ENCODE measurements at regions not wholly inside any gene's neighbourhood (a gene's known extent, or its start where the extent isn't known, plus 50 kb on each side); places are given as distances from the start of the nearest gene placed in this dataset.

DNA sequence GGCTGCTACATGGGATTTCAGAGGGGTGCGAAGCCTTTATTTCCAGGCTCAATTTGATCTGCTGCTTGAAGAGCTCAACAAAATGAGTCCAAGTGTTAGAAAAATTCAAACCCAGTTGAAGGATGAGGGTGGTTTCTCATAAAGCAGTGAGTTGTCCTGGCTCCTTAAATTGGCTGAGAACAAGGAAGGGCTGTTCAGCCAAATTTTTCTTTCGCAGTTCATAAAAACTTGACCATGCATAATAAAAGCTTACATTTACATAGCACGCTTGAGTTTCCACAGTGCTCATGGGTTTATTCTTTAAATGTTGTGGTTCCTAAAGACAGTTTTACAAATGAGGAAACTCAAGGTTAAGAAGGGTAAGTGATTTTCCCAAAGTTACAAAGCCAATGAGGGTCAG, 174.4 kb upstream of the FOXA2 start:
- no peaks in the 10 kb centered on the region for H3K27me3 ChIP-seq (replicated peaks; ENCODE audit: control insufficient read depth, insufficient read depth, low read length)
- TF ChIP-seq, protein P1, sequence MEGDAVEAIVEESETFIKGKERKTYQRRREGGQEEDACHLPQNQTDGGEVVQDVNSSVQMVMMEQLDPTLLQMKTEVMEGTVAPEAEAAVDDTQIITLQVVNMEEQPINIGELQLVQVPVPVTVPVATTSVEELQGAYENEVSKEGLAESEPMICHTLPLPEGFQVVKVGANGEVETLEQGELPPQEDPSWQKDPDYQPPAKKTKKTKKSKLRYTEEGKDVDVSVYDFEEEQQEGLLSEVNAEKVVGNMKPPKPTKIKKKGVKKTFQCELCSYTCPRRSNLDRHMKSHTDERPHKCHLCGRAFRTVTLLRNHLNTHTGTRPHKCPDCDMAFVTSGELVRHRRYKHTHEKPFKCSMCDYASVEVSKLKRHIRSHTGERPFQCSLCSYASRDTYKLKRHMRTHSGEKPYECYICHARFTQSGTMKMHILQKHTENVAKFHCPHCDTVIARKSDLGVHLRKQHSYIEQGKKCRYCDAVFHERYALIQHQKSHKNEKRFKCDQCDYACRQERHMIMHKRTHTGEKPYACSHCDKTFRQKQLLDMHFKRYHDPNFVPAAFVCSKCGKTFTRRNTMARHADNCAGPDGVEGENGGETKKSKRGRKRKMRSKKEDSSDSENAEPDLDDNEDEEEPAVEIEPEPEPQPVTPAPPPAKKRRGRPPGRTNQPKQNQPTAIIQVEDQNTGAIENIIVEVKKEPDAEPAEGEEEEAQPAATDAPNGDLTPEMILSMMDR (IDR thresholded peaks at IDR 0.05; ENCODE audit: insufficient read depth, low read length, poor library complexity, severe bottlenecking) = no peak
- DNase-seq (ENCODE audit: extremely low read depth, insufficient read length) = no peak
- H3K36me3 ChIP-seq (ENCODE audit: control insufficient read depth, insufficient read depth, low read length) = no peaks in the 10 kb centered on the region
- no peak overlapping the region for H3K4me3 ChIP-seq (replicated peaks; ENCODE audit: low read depth, low read length)

DNA sequence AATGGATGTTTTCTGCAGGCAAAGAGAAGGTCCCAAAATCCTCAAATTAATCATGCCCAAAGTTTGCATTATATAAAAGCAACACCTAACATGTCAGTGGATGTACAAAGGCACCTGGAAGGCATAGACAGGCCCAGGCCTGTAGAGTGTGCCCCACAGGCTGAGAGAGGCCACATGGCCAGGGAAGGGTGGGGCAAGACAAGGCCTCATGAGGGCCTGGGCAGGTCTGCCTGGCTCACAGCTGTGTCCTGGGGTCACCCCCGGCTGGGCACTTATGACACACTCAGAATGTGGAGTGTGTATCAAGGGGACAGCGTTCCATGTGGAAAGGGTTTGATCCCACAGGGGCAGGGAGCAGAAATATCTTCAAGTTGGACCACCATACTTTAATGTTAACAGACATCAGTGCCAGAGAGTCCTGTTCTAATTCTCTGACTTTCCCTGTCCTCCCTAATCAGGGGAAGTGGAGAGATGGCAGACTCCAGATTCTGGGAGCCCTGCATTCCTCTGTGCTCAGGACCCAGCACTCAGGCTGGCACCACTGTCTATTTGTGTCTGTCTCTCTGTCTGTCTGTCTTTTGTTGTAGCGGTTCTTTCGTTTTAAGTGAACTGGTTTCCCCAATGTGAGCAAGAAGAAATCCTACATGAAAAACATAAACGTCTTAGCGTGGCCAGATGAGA, 178.3 kb upstream of the FOXA2 start:
- Histone ChIP-seq H3K4me3 (replicated peaks; ENCODE audit: low read depth, low read length) (no peak overlapping the region), H3K36me3 (ENCODE audit: control insufficient read depth, insufficient read depth, low read length) (no peaks in the 10 kb centered on the region), H3K27me3 (replicated peaks; ENCODE audit: control insufficient read depth, insufficient read depth, low read length) (no peaks in the 10 kb centered on the region)
- TF ChIP-seq, protein P1 (IDR thresholded peaks at IDR 0.05; ENCODE audit: insufficient read depth, low read length, poor library complexity, severe bottlenecking) = no peak
- no peak for DNase-seq (ENCODE audit: extremely low read depth, insufficient read length)

DNA sequence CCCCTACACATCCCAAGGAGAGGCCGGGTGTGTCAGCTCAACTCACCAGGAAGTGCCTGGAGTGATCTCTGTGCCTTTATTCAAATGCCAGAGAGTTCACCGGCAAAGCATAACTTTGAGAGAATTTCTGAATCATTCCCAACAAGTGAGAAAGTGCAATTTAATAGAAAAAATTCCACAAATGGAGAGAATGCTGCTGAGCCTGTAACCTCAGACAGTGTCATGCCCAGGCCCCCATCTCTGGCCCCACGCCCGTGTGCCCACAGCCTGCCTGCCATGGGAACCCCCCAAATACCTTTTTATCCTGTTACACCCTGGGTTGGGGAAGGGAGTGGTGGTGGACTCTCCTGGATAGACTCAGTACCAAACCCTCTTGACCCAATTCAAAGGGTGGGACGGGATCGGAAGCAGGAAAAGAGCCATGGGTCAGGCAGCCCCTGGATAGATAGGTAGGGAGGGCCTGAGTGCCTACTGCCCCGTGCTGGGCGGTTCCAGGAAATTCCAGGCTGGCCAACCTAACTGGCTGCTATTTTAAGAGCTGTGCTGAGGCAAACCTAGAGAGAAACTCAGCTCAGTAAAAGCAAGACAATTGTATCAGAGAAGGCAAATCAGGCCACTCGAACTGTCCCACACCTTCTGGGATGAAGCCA, 179.0 kb upstream of the FOXA2 start:
- Histone ChIP-seq H3K36me3 (ENCODE audit: control insufficient read depth, insufficient read depth, low read length) (no peaks in the 10 kb centered on the region), H3K4me3 (replicated peaks; ENCODE audit: low read depth, low read length) (no peak overlapping the region), H3K27me3 (replicated peaks; ENCODE audit: control insufficient read depth, insufficient read depth, low read length) (no peaks in the 10 kb centered on the region)
- no peak for DNase-seq (ENCODE audit: extremely low read depth, insufficient read length)
- TF ChIP-seq, protein P1 (IDR thresholded peaks at IDR 0.05; ENCODE audit: insufficient read depth, low read length, poor library complexity, severe bottlenecking) = no peak

DNA sequence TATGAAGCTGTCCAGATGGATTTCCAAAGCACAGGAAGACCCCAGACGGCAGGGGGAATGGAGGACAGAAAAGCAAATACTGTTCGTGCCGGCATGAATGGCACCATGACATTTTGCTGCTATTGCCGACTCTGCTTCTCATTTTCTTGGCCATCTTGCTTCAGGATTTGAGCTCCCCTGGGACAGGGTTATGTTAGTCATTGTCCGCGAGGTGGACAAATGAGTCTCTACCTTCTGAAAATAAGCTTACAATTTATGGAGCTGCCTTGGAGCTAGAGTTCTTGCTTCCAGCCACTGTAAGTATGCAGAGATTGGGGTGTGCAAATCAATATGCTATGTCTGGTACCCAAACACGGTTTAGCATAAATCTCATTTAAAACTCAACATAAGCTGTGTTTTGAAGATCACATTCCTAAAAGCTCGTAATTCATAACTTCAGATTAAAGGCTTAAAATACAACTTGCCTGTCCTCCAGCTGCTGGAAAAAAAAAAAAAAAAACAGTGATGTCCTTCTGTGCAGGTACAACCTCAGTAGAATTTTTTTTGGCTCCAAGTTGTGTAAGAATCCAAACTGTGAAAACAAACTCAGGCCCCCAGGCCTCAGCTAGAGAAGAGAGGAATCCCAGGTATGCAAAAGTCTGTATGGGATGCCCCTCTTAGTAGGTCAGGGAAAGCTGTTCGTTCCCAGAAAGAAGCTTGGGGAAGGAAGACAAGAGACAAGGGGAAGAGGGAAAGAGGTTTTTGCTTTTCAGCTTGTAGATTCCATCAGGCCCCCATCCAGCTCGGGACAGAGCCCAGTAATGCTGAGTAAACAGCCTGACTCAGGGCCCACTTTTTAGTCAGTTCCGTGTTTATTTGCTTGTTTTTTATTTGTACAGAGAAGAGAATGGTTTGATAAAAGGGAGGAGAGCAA, 184.2 kb upstream of the FOXA2 start:
- H3K36me3 ChIP-seq (ENCODE audit: control insufficient read depth, insufficient read depth, low read length) = no peaks in the 10 kb centered on the region
- no peak for DNase-seq (ENCODE audit: extremely low read depth, insufficient read length)
- TF ChIP-seq, protein P1 (IDR thresholded peaks at IDR 0.05; ENCODE audit: insufficient read depth, low read length, poor library complexity, severe bottlenecking) = no peak
- no peak overlapping the region for H3K4me3 ChIP-seq (replicated peaks; ENCODE audit: low read depth, low read length)
- no peaks in the 10 kb centered on the region; the same call in none of the 2 replicates for H3K27me3 ChIP-seq (replicated peaks; ENCODE audit: control insufficient read depth, insufficient read depth, low read length)

DNA sequence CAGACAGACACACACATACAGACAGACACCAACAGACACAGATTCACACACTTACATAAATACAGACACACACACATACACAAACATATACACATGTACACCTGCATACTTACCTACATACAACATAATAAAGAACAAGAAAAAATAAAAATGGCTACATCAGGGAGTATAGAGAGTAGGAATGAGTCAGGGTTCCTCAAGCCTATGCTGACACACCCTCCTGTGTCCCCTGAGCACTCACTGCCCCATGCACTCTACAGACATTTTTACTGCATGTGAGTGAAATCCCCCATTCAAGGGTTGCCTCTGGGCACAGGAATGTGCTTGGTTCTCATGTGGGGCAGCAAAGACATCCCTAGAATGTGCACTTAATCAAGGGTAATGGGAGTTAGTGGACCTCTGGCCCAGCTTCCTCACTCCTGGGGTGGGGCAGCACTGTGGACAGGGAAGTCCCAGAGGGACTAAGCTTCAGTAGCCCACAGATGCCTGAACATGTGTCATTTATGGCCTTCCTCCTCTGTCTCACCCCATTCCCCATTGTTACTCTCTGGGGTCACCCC, 185.9 kb upstream of the FOXA2 start:
- TF ChIP-seq, protein P1 (IDR thresholded peaks at IDR 0.05; ENCODE audit: insufficient read depth, low read length, poor library complexity, severe bottlenecking) = no peak
- DNase-seq (ENCODE audit: extremely low read depth, insufficient read length) = no peak
- H3K27me3 ChIP-seq (replicated peaks; ENCODE audit: control insufficient read depth, insufficient read depth, low read length) = no peaks in the 10 kb centered on the region; the same call in none of the 2 replicates
- no peak overlapping the region for H3K4me3 ChIP-seq (replicated peaks; ENCODE audit: low read depth, low read length)
- no peaks in the 10 kb centered on the region for H3K36me3 ChIP-seq (ENCODE audit: control insufficient read depth, insufficient read depth, low read length)

Data from GM06990 (cell line).